Loucy (cell line): ENCODE measurements at regions not wholly inside any gene's neighbourhood (a gene's known extent, or its start where the extent isn't known, plus 50 kb on each side); places are given as distances from the start of the nearest gene placed in this dataset.

Experiments used
- CTCF ChIP-seq: fragments of 200-600 bp; sonication (generic); conservative IDR thresholded peaks from 2 replicates; pipeline ENCODE4 v1.5.1; 2014; ENCODE audit warnings: mild to moderate bottlenecking, antibody characterized with exemption, low read length
- EZH2phosphoT487 ChIP-seq: fragments of 200-600 bp; IDR thresholded peaks from 2 replicates; pipeline ENCODE4 v1.6.1; 2018; ENCODE audit warnings: antibody characterized with exemption, mild to moderate bottlenecking, moderate library complexity, borderline replicate concordance

GRCh38 chr2:30060562-30060961 is 86.2 kb upstream of the YPEL5 start:
- no peak for TF ChIP-seq CTCF
- no peak for TF ChIP-seq EZH2phosphoT487
